Neural progenitor cell (in vitro differentiated cells): ENCODE measurements at regions not wholly inside any gene's neighbourhood (a gene's known extent, or its start where the extent isn't known, plus 50 kb on each side); places are given as distances from the start of the nearest gene placed in this dataset.

ENCODE experiments used
- CTCF ChIP-seq: fragments of 200-600 bp; sonication (generic); IDR thresholded peaks from 2 replicates; pipeline ENCODE4 v1.5.1; 2017; ENCODE audit warnings: antibody characterized with exemption, mild to moderate bottlenecking
- EZH2 ChIP-seq: fragments of 200-600 bp; sonication (generic); IDR thresholded peaks from 2 replicates; pipeline ENCODE4 v1.6.1; 2017; ENCODE audit warnings: antibody characterized with exemption, mild to moderate bottlenecking, moderate library complexity
- EZH2phosphoT487 ChIP-seq: fragments of 200-600 bp; sonication (generic); IDR thresholded peaks from 2 replicates; pipeline ENCODE4 v1.6.1; 2017; ENCODE audit warnings: antibody characterized with exemption

DNA sequence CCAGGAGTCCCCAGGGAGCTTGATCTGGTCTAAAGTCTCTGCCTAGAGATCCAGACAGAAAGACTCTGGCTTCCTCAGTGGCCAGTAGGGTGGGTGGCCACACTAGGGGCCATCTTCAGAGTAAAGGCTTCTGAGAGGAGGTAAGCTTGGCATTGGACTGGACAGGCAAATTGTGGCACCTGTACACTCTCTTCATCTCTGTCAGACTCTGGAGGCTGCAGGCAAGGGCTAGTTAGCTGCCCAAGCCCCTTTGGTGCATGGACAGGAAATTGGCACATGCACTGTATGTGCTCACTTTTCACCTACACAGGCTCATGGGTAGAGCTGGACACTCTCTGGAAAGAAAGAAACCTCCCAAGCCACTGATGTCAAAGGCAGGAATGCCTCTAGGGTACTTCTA is 142.8 kb downstream of the PJA1 start:
- no peak for TF ChIP-seq CTCF
- no peak for TF ChIP-seq EZH2phosphoT487
- TF ChIP-seq EZH2, result no peak
